ENCODE measurements at regions not wholly inside any gene's neighbourhood (a gene's known extent, or its start where the extent isn't known, plus 50 kb on each side); places are given as distances from the start of the nearest gene placed in this dataset.

DNA sequence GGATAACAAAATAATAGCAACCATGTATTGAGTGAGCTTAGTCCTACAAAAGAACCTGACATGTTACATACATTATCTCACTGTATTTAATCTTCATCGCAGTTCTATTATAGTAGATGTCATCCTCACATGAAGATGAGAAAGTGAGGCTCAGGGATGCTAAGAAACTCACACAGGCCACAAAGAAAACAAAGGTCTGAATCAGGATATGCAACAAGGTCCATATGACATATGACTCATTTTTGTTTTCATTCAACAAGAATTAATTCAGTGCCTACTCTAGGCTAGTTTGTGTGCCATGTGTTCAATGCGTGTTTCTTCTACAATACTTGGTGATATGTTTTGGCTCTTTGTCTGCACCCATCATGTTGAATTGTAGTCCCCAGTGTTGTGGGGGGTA lies 219.7 kb upstream of the EPHA4 start:
- H3K9me3 Mint-ChIP-seq, result peaks cover 14% of the 10 kb centered on the region
- H3K4me1 Mint-ChIP-seq, result peaks cover 25% of the 10 kb centered on the region
- no peaks in the 10 kb centered on the region for H3K27me3 Mint-ChIP-seq (ENCODE audit: low read depth, poor library complexity)
- no peak overlapping the region for H3K4me3 Mint-ChIP-seq
- H3K27ac Mint-ChIP-seq, result no peak overlapping the region
- no peaks in the 10 kb centered on the region for H3K36me3 Mint-ChIP-seq (ENCODE audit: low read depth)
- TF ChIP-seq, protein P1, sequence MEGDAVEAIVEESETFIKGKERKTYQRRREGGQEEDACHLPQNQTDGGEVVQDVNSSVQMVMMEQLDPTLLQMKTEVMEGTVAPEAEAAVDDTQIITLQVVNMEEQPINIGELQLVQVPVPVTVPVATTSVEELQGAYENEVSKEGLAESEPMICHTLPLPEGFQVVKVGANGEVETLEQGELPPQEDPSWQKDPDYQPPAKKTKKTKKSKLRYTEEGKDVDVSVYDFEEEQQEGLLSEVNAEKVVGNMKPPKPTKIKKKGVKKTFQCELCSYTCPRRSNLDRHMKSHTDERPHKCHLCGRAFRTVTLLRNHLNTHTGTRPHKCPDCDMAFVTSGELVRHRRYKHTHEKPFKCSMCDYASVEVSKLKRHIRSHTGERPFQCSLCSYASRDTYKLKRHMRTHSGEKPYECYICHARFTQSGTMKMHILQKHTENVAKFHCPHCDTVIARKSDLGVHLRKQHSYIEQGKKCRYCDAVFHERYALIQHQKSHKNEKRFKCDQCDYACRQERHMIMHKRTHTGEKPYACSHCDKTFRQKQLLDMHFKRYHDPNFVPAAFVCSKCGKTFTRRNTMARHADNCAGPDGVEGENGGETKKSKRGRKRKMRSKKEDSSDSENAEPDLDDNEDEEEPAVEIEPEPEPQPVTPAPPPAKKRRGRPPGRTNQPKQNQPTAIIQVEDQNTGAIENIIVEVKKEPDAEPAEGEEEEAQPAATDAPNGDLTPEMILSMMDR (IDR thresholded peaks at IDR 0.05), result no peak
- DNase-seq, result no peak

DNA sequence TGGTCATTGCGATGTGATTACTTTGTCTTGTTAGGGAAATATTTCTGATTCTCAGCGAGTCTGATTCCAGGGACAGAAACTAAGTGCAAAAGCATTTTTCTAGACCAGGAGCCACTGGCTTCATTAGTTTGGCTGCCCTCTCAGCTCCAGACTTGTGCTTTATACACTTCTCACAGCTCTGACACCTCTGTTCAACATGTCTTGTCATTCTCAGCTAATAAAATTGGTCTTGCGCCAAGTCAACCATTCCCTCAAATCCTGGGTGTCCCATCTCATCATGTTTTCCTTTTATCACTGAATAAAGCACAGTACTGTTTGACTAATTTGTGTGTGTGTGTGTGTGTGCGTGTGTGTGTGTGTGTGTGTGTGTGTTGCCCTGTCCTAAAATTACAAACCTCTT lies 215.5 kb upstream of the EPHA4 start:
- Mint-ChIP-seq H3K27me3 (ENCODE audit: low read depth, poor library complexity) (no peaks in the 10 kb centered on the region), H3K27ac (no peak overlapping the region), H3K4me1 (peaks cover 15% of the 10 kb centered on the region), H3K36me3 (ENCODE audit: low read depth) (peaks cover 5% of the 10 kb centered on the region), H3K4me3 (no peak overlapping the region), H3K9me3 (peaks cover 23% of the 10 kb centered on the region)
- TF ChIP-seq, protein P1 (IDR thresholded peaks at IDR 0.05), result no peak
- DNase-seq, result no peak

DNA sequence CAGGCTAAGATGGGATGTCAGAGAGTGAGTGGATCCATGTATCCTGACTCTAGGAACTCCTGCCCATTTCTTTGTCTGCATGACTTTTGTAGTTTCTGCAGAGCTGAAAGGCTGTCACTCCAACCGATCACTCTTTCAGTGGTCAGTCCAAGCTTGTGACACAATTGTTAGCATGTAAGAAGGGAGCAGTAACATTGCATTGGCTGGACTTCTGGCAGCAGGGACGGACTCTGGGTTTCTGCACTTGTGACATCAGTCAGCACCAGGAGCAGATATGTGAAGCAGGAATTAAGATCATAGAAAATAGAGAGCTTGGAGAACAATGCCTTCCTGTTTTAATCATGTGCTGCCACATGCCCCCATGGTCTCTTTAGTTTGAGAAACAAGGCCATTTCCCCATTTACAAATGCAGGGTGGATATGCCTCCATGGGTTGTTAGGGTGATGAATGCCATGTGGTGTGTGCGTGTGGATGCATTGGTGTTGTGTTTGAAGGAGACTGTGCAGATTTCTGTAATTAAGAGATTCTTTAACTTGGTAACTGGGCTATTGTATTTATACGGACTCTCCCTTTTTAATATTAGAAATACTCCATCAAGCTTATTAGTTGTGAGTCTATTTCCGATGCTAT lies 214.3 kb upstream of the EPHA4 start:
- Mint-ChIP-seq H3K27me3 (ENCODE audit: low read depth, poor library complexity) (peaks cover 5% of the 10 kb centered on the region), H3K4me1 (peaks cover 15% of the 10 kb centered on the region), H3K9me3 (peaks cover 20% of the 10 kb centered on the region), H3K36me3 (ENCODE audit: low read depth) (peaks cover 5% of the 10 kb centered on the region), H3K27ac (no peak overlapping the region), H3K4me3 (no peak overlapping the region)
- TF ChIP-seq, protein P1 (IDR thresholded peaks at IDR 0.05), result no peak
- DNase-seq, result no peak

DNA sequence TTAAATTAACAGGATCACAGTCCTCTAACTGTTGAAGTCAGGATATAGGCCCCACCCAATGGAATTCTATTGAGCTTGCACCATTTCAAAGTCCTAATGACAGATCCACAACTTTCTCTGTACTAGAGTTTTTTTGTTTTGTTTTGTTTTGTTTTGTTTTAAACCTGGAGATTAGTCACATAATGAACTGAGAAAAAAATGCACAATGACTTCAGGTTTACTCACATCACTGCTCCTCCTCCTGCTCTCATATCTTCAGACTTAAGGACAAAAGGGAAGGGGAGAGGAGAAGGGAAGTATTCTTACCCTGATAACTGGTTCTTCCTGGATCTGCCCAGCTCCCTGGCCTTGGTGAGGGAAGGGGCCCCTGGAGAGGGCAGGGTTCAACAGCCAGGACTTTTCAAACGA lies 208.2 kb upstream of the EPHA4 start:
- Mint-ChIP-seq H3K4me3 (no peak overlapping the region), H3K27ac (no peak overlapping the region)

DNA sequence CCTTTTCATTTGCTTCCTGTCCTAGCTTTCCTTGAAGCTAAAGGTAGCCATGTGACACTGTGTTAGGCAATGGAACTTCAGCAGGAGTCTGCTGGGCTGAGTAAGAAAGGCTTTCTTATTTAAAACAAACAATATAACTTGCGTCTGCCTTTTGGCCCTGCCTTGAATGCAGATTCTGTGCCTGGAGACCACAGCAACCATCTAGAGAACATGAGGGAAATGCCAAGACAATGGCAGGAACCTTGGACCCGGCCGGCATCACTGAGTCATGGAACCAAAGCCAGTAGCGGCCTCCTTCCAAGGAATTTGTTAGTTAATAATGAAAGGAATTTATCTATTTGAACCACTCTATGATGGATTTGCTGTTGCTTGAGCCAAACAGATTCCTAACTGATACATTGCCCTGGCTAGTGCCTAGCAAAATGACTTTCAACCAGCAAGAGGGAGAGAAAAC lies 207.5 kb upstream of the EPHA4 start:
- Mint-ChIP-seq H3K4me3 (no peak overlapping the region), H3K27me3 (ENCODE audit: low read depth, poor library complexity) (peaks cover 5% of the 10 kb centered on the region), H3K27ac (no peak overlapping the region), H3K36me3 (ENCODE audit: low read depth) (peaks cover 5% of the 10 kb centered on the region), H3K4me1 (peaks cover 33% of the 10 kb centered on the region), H3K9me3 (peaks cover 13% of the 10 kb centered on the region)
- TF ChIP-seq, protein P1 (IDR thresholded peaks at IDR 0.05), result no peak
- DNase-seq, result no peak

More for the DNA sequence above, 208.2 kb upstream of the EPHA4 start:
- TF ChIP-seq, protein P1 (IDR thresholded peaks at IDR 0.05), result no peak
- DNase-seq, result no peak
- Mint-ChIP-seq H3K27me3 (ENCODE audit: low read depth, poor library complexity) (peaks cover 5% of the 10 kb centered on the region), H3K36me3 (ENCODE audit: low read depth) (peaks cover 5% of the 10 kb centered on the region), H3K4me1 (peaks cover 33% of the 10 kb centered on the region), H3K9me3 (peaks cover 13% of the 10 kb centered on the region)

DNA sequence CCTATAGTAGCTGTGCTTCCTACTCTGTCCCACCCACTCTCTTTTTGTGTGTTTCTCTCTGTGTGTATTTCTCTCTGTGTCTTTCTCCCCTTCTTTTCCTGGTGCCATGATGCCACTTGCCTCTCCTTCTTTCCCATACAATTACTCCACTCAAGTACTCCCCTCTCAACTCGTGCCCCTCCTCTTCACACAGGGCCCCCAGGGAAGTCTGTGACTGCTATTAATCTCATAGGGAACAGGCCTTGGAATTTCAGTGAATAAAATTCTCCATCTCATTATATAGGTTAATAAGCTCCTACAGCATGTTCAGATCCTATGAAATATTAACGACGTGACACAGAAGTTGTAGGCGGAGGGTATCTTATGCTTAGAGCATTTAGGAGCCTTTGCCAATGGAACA lies 205.9 kb upstream of the EPHA4 start:
- Mint-ChIP-seq H3K36me3 (ENCODE audit: low read depth) (no peaks in the 10 kb centered on the region), H3K9me3 (peaks cover 6% of the 10 kb centered on the region), H3K27ac (no peak overlapping the region), H3K4me1 (peaks cover 33% of the 10 kb centered on the region), H3K27me3 (ENCODE audit: low read depth, poor library complexity) (peaks cover 5% of the 10 kb centered on the region), H3K4me3 (no peak overlapping the region)
- TF ChIP-seq, protein P1 (IDR thresholded peaks at IDR 0.05), result no peak
- DNase-seq, result no peak
